A204.1 (cell line): ENCODE measurements at regions not wholly inside any gene's neighbourhood (a gene's known extent, or its start where the extent isn't known, plus 50 kb on each side); places are given as distances from the start of the nearest gene placed in this dataset.
A peak's percentile ranks its signal among the peaks of the same experiment; 100 is the strongest.

Source experiments
- FAIRE-seq: peaks from 2 replicates; lab custom pipeline; 2012; peaks lifted over from hg19 to GRCh38; lab: Jason Lieb, UNC

DNA sequence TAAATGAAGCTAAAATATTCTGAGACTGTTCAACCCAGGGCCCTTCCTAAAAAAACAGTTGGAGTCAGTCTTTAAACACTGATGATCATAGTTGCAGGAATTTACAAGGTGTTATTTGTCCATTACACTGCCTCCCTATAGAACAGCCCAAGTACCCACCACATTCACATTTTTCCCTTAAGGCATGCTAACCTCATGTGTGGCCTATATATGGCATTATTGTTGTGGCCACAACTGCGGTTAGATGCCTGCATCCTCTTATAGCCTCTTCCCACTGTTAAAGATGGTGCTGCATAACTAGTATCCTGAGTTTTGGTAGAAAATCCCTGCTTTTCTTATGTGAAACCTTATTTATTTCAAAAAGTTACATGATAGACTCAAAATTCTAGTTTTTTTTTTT lies 287.9 kb upstream of the SEMA3A start:
- no peak for FAIRE-seq

DNA sequence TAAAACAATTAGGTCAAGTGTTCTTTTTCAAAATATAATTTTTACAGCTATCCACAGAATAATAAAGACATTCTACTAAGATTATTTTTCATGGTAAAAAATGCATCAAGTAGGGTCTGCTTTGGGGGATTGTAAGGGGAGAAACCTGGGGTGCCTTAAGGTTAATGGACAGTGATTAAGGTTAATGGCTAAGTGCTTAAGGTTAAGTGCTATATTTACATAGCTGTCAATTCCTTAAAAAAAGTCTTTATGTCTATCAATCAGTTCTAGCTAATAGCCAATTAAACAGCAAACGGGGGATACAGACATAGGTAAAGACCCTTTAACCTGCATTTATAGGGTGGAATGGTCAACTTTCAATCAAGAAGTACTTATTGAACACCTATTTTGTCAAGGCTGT lies 284.5 kb upstream of the SEMA3A start:
- FAIRE-seq: no peak

DNA sequence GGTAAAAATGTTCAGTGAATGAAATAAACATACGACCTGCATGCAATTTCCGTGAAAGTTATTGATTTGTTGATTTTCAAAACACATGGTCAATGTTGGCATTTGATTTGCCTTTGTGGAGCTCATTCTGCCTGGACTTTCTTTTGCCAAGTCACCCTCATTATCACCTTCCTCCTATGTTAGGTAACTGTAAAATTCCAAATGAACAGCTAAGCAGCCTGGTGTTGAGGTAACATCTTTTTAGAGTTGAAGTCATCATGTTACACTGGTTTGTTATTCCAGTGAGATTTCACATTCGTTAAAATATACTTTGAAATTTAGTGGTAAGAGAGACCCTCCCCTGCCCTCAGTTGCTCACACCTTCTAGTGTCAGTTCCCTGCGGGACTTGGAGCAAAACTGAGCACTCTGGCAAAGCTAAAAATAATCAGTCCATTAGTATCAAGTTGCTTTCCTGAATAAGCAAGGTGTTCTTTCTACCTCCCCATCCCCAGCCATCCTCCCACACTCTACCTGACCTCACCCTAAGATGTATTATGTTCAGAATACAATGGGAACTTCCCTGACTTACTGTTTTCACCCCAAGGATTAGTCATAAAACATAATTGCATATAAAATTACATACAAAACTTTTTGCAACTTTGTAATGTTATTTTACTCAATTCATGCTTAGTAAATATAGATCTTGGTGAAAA lies 283.3 kb upstream of the SEMA3A start:
- no peak for FAIRE-seq

DNA sequence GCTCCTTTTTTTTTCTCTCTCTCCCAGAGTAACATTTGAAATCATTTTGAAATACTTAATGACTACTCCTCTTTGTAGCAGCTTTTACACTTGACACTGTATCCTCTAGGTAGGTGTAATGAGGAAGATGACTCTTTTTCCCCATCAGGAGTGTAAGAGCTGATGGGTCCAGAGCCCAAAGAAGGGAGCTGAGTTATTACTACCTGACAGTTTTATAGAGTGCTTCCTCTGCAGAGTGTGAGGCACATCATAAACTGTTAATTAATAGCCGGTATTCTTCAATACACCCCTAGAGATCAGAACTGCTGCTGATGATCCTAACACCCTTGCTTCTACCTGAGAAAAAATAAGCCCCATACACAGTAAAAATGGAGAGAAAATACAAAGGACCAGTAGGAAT lies 279.8 kb upstream of the SEMA3A start:
- no peak for FAIRE-seq

DNA sequence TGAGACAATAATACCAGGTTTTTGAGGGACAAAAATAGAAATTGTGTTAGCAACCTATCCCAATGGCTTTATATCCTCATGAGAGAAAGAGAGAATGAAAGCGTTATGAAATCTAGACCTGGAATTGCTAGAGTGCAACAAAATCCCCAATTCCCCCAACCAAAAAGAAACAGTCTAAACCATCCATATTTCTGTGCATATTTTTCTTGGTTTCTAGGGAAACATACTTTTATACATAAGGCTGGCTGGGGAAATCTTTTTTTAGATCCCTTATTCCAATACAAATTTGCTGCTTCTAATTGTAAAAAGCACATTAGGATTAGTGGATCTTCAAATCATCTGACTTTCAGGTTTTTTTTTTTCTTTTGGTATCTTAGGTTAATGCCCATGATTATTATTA lies 277.0 kb upstream of the SEMA3A start:
- no peak for FAIRE-seq

DNA sequence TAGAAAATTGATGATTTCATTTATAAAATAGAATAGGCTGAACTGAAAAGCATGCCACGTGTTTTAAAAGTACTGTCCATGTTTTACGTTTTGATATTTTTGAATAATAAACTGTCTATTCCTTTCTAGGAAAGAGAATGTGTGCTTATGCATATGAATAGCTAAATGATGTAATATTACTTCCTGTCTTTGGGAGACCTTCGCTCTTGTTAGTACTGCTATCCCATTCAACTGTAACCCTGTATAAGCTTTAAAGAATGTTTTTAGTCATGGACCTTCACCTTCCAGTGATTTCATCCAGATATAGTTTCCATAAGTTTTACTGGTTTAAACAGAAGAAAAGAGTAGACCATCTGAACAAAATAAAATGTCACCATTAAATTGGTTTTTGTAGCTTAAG lies 274.4 kb upstream of the SEMA3A start:
- no peak for FAIRE-seq

DNA sequence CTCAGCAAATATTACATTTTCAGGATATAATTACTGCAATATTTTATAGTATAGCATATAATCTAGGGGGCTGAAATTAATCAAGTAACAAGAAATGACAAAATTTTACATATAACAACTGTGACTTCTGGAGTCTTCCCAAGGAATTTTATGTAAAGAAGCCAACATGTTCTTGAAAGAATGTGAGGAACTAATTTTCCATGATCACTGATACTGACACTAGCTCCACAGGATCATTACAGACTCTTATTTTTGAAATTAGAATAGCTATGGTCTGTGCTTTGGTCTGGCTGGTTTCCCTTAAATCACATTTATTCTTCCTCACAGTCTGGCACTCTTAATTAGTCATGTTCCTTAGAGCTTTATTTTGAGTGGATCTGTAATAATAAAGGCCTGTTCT lies 267.7 kb upstream of the SEMA3A start:
- FAIRE-seq: no peak

DNA sequence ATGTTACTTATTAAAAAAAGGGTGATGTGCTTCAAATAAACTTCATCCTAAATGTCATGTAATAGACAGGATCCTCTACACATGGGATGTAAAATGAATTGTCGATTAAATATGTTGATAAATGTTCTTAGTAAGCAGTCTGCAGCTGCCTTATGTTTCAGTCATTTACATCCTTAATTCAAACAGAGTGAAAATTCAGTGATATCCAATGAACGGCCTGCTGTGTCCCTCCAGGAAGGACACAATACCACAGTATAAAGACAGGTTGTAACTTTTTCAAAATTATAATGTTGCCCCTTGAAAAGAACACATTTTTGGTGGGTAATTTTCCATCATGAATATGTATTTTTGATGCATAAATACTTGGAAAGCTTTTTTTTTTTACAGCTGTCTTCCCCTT lies 266.5 kb upstream of the SEMA3A start:
- no peak for FAIRE-seq

DNA sequence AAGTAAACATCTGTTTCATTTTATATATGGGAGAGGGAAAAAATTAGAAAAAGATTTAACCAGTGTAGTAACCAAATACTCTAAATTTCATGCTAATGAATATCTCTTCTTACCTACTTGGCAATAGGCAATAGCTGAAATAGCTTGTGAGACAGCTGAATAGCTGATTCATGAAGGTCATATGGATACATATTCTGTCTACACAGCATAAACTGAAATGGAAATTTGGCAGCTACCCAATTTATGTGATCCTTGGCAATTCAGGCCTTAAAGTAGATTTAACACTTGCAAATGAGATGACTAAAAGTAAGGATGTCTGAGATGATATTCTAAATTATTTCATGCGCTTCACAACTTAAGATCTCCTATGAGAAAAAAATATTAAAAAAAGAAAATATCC lies 261.2 kb upstream of the SEMA3A start:
- no peak for FAIRE-seq

DNA sequence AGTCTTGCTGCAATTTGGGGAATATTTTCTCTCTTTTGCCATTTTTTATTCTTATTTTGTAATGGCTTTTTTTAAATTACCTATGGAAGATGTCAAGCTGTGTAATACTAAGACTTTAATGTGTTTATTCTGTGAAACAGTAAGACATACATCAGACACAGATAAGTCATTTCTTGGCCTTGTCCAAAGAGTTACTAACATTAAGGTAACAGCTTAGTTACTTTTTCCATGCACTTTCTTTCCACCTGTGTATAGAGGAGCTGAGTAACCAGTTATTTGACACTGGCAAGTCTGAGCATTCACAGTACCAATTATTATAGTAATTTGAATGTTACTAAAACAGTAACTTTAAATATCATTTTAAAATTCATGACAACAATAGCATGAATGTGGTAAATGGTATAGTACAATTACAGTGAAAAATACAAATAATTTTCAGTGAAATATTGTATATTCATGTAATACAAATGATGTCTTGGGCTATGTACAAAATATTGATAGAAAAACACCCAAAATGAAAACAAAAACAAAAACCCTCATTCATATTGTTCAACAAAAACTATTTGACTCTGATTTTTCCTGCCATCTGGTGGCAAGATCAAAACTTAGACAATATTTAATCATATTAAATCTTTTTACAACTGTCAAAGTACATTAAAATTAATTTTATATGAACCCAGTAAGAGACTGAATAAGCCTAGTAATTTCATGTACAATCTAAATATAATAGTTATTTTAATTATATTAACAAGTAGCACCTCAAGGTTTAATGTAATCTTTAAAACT lies 259.8 kb upstream of the SEMA3A start:
- peak; percentile 68 for FAIRE-seq

DNA sequence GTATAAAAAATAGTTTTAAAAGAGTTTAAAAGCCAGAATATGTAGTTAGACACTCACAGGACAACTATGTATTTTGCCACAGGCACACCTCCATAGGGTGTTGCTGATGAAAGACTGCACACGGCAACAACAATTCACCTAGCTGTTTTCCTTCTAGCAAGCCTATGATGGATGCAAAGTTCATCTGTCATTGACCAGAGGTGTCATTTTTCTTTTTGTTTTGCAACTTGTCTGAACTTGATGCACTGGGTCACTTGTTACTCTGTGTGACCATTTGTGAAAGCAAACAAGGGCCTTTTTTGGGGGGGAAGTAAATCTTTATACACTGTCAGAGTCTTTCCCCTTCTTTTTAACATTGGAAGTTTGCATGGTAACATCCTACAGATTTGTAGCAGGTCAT lies 258.0 kb upstream of the SEMA3A start:
- FAIRE-seq: no peak

DNA sequence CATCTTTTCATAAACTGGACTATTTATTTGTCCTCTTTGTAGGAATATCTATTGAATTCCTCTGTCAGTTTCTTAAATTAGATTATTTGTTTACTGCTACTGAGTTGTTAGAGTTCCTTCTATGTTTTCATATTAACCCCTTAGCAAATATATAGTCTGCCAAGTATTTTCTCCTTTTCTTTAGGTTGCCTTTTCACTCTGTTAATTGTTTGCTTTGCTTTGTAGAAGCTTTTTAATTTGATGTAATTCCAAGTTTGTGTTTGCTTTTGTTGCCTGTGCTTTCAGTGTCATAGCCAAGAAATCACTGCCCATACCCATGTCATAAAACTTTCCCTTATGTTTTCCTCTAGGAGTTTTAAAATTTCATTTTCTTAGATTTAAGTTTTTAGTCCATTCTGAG lies 256.2 kb upstream of the SEMA3A start:
- FAIRE-seq: no peak

DNA sequence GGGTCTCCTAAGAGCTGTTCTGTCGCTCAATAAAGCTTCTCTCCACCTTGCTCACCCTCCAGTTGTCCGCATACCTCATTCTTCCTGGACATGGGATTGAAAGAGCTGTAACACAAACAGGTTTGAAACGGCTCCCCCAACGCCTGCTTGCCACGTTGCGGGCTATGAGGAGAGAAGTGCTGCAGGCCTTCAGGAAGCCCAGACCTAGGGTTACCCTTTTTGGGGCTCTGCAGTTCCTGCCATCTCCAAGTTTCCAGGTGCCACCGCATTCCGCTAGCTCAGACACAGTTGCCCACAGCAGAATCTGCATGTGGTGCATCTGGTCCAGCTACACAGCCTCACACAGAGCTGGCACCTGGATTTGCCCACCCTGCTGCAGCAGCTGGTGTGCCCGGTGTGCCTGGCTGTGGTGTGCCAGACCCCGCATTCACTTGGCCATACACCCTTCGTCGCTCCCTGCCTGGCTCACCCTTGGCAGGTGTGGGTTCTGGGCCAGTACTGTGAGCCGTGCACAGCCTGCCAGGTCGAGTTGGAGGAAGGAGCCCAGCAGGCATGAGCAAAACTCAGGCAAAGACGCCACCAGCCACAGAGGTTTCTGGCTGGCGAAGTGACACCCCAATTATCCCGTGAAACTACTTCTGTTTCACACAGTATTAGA lies 253.2 kb upstream of the SEMA3A start:
- FAIRE-seq: no peak

DNA sequence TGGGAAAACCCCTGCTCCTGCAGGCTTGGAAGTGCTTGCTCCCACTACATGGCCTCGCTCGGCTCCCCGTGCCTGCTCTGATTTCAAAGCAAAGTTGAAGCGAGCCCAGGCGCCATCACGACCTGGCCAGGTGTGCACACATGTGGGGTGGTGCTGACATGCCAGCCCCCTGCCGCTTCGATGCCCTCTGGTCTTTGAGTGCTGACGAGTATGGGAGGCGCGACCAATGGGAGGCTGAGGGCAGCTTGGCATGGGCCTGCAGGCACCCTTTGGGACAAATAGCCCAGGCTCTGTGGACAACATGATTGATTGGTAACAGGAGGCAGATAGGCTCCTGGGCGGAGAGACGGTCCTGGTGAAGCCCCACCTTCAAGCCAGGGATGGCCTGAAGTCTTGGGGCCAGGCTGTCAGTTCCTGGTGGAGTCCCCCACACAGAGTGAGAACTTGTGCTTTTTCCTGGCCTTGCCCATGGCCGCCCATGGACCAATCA lies 252.4 kb upstream of the SEMA3A start:
- FAIRE-seq: no peak

DNA sequence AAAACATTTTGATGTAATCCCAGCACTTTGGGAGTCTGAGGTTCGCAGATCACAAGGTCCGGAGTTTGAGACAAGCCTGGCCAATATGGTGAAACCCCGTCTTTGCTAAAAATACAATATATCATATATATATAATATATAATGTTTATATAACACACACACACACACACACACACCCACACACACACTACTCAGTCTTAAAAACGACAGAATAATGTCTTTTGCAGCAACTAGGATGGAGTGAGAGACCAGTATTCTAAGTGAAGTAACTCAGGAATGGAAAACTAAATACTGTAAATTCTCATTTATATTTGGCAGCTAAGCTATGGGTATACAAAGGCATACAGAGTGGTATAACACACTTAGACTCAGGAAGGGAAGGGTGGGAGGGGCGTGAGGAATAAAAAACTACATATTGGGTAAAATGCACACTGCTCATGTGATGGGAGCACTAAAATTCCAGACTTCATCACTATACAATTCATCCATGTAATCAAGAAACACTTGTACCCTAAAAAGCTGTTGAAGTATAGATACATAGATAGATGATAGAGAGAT lies 231.2 kb upstream of the SEMA3A start:
- no peak for FAIRE-seq

DNA sequence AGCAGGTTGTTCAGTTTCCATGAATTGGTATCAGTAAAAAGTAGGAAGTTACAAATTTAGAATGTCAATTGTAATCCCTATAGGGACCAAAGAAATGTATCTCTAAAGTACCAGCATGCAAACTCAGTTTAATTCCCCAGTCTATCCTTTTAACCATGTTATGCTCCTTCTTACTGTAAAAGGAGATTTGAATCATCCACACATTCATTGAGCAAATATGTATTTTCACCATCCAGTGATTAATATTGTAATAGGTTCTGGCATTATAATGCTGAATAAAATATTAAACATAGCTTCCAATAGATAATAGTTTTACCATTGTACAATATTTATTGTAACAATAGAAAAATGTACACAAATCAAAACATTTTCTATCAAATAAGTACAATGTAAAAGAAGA lies 228.2 kb upstream of the SEMA3A start:
- no peak for FAIRE-seq

DNA sequence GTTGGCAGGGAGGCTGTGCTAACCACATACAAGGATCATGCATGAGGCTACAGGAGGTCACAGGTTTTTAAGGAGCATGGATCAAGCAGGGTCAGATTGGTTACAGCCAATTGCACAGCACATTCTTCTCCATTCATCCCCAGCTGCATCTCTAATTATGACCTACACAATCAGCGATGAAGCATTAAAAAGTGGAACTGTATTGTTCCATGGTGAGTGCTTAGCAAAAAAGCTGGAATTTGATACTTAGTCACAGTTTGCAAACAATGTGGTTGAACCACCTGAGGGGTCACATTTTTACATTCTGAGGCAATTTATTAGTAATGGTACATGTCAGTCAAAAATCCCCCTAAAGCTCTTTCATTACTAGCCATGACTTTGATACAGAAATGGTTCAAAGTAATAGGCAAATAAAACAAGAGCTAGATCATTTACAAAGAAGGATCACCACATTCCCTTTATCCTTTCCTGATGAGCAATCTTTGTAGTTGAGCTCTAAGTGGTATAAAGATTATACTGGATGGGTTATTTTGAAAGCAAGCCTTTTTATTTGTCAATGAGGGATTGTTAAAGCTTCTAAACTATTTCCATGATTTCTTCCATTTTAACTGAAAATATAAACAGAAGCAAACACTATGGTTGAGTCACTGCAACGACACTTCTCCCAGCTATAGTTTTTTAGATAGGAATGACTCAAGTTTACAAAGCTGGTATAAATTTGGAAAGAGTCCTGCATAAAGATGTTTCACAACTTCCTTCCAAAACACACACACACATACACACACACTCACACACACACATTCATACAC lies 217.8 kb upstream of the SEMA3A start:
- no peak for FAIRE-seq

DNA sequence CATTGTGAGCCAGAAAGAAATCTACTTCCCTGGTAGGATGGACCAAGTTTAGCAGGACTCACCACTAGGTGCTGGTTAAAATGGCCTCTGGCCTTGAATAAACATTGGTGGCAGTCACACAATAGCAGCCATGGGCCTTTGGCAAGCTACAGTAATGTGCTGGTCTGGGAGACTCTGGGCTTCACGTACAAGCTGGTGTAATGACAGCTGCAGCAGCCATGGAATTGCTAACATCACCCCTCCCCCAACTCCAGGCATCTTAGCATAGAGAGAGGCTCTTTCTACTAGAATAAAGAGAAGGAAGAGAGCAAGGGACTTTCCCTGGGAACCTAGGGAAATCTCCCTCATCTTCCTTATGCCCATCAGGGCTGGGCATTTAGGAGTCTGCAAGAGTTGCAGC lies 205.1 kb upstream of the SEMA3A start:
- FAIRE-seq: no peak

DNA sequence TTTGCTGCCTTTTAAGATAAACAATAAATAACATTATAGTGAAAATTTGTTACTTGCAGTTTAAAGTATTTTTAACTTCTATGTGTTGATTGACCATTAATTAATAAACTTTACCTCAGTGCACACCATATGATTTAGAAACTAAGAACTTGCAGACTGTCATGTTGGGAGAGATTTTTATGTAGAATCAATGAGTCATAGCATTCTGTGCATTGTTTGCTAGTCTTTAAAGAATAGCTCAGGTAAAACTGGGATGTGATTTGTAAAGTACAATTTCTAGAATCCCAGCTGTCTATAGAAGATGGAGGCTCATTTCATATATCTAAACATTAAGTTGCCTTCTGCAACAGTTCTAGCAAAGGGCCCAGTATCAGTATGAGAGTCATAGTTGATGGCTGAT lies 199.6 kb upstream of the SEMA3A start:
- FAIRE-seq: no peak

DNA sequence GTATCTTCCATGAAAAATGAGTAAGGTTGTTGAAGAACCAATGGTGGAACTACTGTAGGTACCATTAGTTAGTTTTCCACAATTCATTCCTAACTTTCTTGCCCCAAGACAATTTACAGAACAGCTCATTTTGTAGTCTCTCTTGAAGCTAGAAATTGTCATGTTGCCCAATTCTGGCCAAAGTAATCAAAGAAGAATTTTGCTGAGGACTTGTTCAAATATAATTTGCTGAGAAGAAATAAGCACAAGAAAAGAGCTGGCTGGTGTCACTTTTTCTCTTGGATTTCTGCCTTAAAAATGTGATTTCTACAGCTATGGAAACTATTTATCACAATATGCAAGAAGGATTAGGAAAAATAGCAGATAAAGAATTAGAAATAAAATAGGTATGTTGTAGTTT lies 199.2 kb upstream of the SEMA3A start:
- no peak for FAIRE-seq

DNA sequence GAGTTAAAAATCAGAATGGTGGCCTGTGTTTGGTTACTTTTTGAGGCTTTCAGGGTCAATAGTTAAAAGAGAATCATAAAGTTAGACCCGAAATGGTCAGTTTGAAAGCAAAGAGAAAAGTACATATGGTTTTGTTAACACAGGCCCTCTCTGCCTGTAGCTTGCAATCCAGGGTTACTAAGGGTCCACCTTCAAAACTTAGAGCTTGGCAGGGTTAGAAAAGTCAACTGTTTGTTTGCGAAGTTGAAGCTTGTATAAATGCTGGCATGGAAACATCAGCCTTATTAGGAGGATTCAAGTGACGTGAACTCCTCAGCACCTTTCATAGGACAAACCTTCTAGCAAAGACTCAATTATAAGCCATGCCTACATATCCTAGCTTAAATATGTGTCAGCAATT lies 196.3 kb upstream of the SEMA3A start:
- FAIRE-seq: no peak

DNA sequence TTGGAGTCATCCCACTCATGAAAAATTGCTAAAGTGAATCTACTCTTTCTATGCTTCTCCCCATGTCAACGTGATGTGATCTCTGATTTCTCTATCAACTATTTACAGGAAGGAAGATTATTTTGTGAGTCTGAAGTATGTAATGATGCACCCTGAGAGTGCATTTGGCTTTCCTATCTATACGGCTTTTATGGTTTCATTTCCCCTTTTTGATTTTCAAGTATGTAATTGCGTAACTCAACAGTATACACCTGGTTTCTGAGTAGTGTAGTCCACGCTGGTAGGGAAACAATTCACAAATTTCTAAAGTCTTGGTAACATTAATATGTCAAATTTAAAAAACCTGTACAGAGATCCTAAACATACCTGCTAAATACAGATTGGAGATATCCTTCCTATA lies 194.7 kb upstream of the SEMA3A start:
- FAIRE-seq: no peak
